ENCODE measurements at regions not wholly inside any gene's neighbourhood (a gene's known extent, or its start where the extent isn't known, plus 50 kb on each side); places are given as distances from the start of the nearest gene placed in this dataset.

- WGBS (ENCODE audit: insufficient coverage) = 73% methylated on average over 3 of the region's 3 CpGs
- H3K27me3 Mint-ChIP-seq (ENCODE audit: low read depth in 3 of 3) = peaks cover 0 to 3% (median 0%) of the 10 kb centered on the region in 3 donors
Measured at GRCh38 chr5:16378762-16379161, 86.8 kb downstream of the ZNF622 start.

DNA sequence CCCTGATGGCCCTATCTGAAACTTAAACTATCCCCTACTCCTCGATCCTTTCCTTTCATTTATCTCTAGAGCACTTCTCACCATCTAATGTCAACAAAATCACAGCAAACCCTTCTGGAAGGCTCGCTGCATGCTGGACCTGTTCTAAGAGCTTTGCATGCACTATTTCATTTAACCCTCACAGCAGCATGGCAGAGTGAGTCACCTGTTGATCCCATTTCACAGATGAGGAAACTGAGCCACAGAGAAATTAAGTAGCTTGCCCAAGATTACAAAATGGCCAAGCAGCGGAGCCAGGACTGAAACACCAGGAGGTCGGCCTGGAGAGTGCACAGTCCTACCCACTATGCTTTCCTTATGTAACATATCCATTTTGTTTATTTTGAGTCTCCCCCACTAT lies 93.1 kb downstream of the ZNF622 start:
- peaks cover 0 to 4% of the 10 kb centered on the region in 2 donors for H3K9me3 ChIP-seq (replicated peaks in 1 of 2; ENCODE audit: control insufficient read depth in 1 of 2, insufficient read depth in 1 of 2, low read length in 2 of 2)
- TF ChIP-seq, protein P1, sequence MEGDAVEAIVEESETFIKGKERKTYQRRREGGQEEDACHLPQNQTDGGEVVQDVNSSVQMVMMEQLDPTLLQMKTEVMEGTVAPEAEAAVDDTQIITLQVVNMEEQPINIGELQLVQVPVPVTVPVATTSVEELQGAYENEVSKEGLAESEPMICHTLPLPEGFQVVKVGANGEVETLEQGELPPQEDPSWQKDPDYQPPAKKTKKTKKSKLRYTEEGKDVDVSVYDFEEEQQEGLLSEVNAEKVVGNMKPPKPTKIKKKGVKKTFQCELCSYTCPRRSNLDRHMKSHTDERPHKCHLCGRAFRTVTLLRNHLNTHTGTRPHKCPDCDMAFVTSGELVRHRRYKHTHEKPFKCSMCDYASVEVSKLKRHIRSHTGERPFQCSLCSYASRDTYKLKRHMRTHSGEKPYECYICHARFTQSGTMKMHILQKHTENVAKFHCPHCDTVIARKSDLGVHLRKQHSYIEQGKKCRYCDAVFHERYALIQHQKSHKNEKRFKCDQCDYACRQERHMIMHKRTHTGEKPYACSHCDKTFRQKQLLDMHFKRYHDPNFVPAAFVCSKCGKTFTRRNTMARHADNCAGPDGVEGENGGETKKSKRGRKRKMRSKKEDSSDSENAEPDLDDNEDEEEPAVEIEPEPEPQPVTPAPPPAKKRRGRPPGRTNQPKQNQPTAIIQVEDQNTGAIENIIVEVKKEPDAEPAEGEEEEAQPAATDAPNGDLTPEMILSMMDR (IDR thresholded peaks at IDR 0.05) = no peak
- no peak overlapping the region for H3K27ac ChIP-seq (ENCODE audit: low read depth in 1 of 2, low read length in 2 of 2)
- WGBS (ENCODE audit: insufficient coverage) = 91% methylated on average over 3 of the region's 4 CpGs
- no peak overlapping the region for H3K4me3 ChIP-seq (replicated peaks in 1 of 3; ENCODE audit: low read depth in 2 of 3, low read length in 3 of 3)
- Mint-ChIP-seq H3K36me3 (no peaks in the 10 kb centered on the region), H3K4me3 (no peak overlapping the region), H3K27ac (no peak overlapping the region), H3K4me1 (no peaks in the 10 kb centered on the region), H3K9me3 (peaks cover 0 to 8% (median 3%) of the 10 kb centered on the region in 7 donors), H3K27me3 (ENCODE audit: low read depth in 3 of 3) (no peaks in the 10 kb centered on the region)
- H3K79me2 ChIP-seq (ENCODE audit: insufficient read depth, low read length) = no peaks in the 10 kb centered on the region
- intact Hi-C loops (cut with micrococcal nuclease) = no loop called here
- DNase-seq = no peak
- no peaks in the 10 kb centered on the region for H4K20me1 ChIP-seq (ENCODE audit: insufficient read depth, low read length)
- H3K27me3 ChIP-seq (ENCODE audit: control insufficient read depth in 2 of 2, insufficient read depth in 2 of 2, low read length in 2 of 2) = no peaks in the 10 kb centered on the region
- no peak overlapping the region for H3K4me2 ChIP-seq (replicated peaks; ENCODE audit: extremely low read depth, low read length, poor library complexity, severe bottlenecking)
- no peak overlapping the region for H3K9ac ChIP-seq (ENCODE audit: insufficient read depth, low read length, poor library complexity, severe bottlenecking)
- H3K36me3 ChIP-seq (replicated peaks in 1 of 2; ENCODE audit: control insufficient read depth in 1 of 2, insufficient read depth in 2 of 2, low read length in 2 of 2) = no peaks in the 10 kb centered on the region
- H2AFZ ChIP-seq (ENCODE audit: insufficient read depth, low read depth, low read length, poor library complexity, severe bottlenecking) = no peak overlapping the region
- no peaks in the 10 kb centered on the region for H3K4me1 ChIP-seq (ENCODE audit: control insufficient read depth in 1 of 2, insufficient read depth in 2 of 2, low read length in 2 of 2)

More at GRCh38 chr5:16378762-16379161, 86.8 kb downstream of the ZNF622 start:
- Mint-ChIP-seq H3K9me3 (peaks cover 0 to 6% (median 3%) of the 10 kb centered on the region in 7 donors), H3K27ac (no peak overlapping the region), H3K4me3 (no peak overlapping the region), H3K4me1 (no peaks in the 10 kb centered on the region), H3K36me3 (no peaks in the 10 kb centered on the region)
- peaks cover 0 to 5% of the 10 kb centered on the region in 2 donors for H3K9me3 ChIP-seq (replicated peaks in 1 of 2; ENCODE audit: control insufficient read depth in 1 of 2, insufficient read depth in 1 of 2, low read length in 2 of 2)
- intact Hi-C loops (cut with micrococcal nuclease) = no loop called here
- no peak overlapping the region for H3K4me3 ChIP-seq (replicated peaks in 1 of 3; ENCODE audit: low read depth in 2 of 3, low read length in 3 of 3)
- DNase-seq = no peak
- TF ChIP-seq, protein P1 (IDR thresholded peaks at IDR 0.05) = no peak
- no peak overlapping the region for H3K4me2 ChIP-seq (replicated peaks; ENCODE audit: extremely low read depth, low read length, poor library complexity, severe bottlenecking)
- H3K79me2 ChIP-seq (ENCODE audit: insufficient read depth, low read length) = no peaks in the 10 kb centered on the region
- H4K20me1 ChIP-seq (ENCODE audit: insufficient read depth, low read length) = no peaks in the 10 kb centered on the region
- H3K4me1 ChIP-seq (ENCODE audit: control insufficient read depth in 1 of 2, insufficient read depth in 2 of 2, low read length in 2 of 2) = no peaks in the 10 kb centered on the region
- no peaks in the 10 kb centered on the region for H3K27me3 ChIP-seq (ENCODE audit: control insufficient read depth in 2 of 2, insufficient read depth in 2 of 2, low read length in 2 of 2)
- no peak overlapping the region for H3K9ac ChIP-seq (ENCODE audit: insufficient read depth, low read length, poor library complexity, severe bottlenecking)
- H3K27ac ChIP-seq (ENCODE audit: low read depth in 1 of 2, low read length in 2 of 2) = no peak overlapping the region
- no peaks in the 10 kb centered on the region for H3K36me3 ChIP-seq (replicated peaks in 1 of 2; ENCODE audit: control insufficient read depth in 1 of 2, insufficient read depth in 2 of 2, low read length in 2 of 2)
- H2AFZ ChIP-seq (ENCODE audit: insufficient read depth, low read depth, low read length, poor library complexity, severe bottlenecking) = no peak overlapping the region

Measured in CD14-positive monocyte (primary cell).